Lung (tissue), 11 donors: ENCODE measurements at regions not wholly inside any gene's neighbourhood (a gene's known extent, or its start where the extent isn't known, plus 50 kb on each side); places are given as distances from the start of the nearest gene placed in this dataset.
A peak's percentile ranks its signal among the peaks of the same experiment; 100 is the strongest.

Experiments
- ATAC-seq: fragments of 200-7000 bp; cut with Tn5 transposase; one replicate; pipeline ENCODE4 v1.9.1; 2020; ENCODE audit warnings: moderate number of reproducible peaks; ENCODE audit not compliant: insufficient read depth, low FRiP score
- DNase-seq, 3 donors: peaks; one replicate each; pipeline ENCODE4 v3.0.0-alpha.2; 2013 to 2017
- H3K27ac ChIP-seq, 2 donors: one replicate each; pipeline ENCODE4 v1.5.1; 2013; ENCODE audit warnings: mild to moderate bottlenecking in 2 of 2, moderate library complexity in 2 of 2, control low read depth in 1 of 2, inconsistent platforms in 1 of 2, low read depth in 1 of 2, low read length in 1 of 2
- H3K27me3 ChIP-seq, 3 donors: one replicate each; pipeline ENCODE4 v1.5.1; 2013; ENCODE audit warnings: low read length in 2 of 3; ENCODE audit not compliant: control insufficient read depth in 3 of 3, insufficient read depth in 3 of 3
- H3K36me3 ChIP-seq, 4 donors: one replicate each; pipeline ENCODE4 v1.5.1; 2013; ENCODE audit warnings: low read length in 4 of 4, mild to moderate bottlenecking in 1 of 4, moderate library complexity in 1 of 4; ENCODE audit not compliant: control insufficient read depth in 4 of 4, insufficient read depth in 4 of 4
- H3K4me1 ChIP-seq, 5 donors: one replicate each; pipeline ENCODE4 v1.5.1; 2013; ENCODE audit warnings: low read length in 5 of 5, mild to moderate bottlenecking in 2 of 5, moderate library complexity in 1 of 5; ENCODE audit not compliant: control insufficient read depth in 5 of 5, insufficient read depth in 5 of 5
- H3K4me3 ChIP-seq: one replicate; pipeline ENCODE4 v1.5.1; 2013; ENCODE audit warnings: mild to moderate bottlenecking, control low read depth, moderate library complexity
- H3K9ac ChIP-seq, 2 donors: one replicate each; pipeline ENCODE4 v1.5.1; 2013; ENCODE audit warnings: low read length in 2 of 2, control low read depth in 1 of 2; ENCODE audit not compliant: insufficient read depth in 1 of 2
- H3K9me3 ChIP-seq, 4 donors: one replicate each; pipeline ENCODE4 v1.5.1; 2013; ENCODE audit warnings: low read length in 3 of 4, mild to moderate bottlenecking in 1 of 4, moderate library complexity in 1 of 4; ENCODE audit not compliant: control insufficient read depth in 4 of 4, insufficient read depth in 3 of 4
- CTCF ChIP-seq: IDR thresholded peaks from 2 replicates; pipeline ENCODE4 v1.5.1; 2012; ENCODE audit warnings: mild to moderate bottlenecking; ENCODE audit errors: control extremely low read depth, extremely low read depth
- WGBS, 2 donors: extraction: QIAGEN DNeasy Blood & Tissue Kit; methylation state at CpG; one replicate each; pipeline ENCODE4 v1.1.7; 2013; 5-methylcytosine and 5-hydroxymethylcytosine counted together
- donor health status: control.
- donor health status: control.
- donor health status: Bipolar disorder and iron deficiency.
- donor health status: healthy.
- donor health status: DM: yes; HTN: yes; CAD: no.

- H3K27me3 ChIP-seq = no peaks in the 10 kb centered on the region
- no peaks in the 10 kb centered on the region for H3K36me3 ChIP-seq
- no peak for DNase-seq
- WGBS, 2 donors = 94 to 95% methylated on average over 3 of the region's 3 CpGs
- ATAC-seq = no peak
- H3K9ac ChIP-seq = no peak overlapping the region
- no peak overlapping the region for H3K27ac ChIP-seq
- no peak overlapping the region for H3K4me3 ChIP-seq
- H3K4me1 ChIP-seq = peaks cover 0 to 5% (median 0%) of the 10 kb centered on the region in 5 donors
- no peak for TF ChIP-seq CTCF
- peaks cover 0 to 2% (median 0%) of the 10 kb centered on the region in 4 donors for H3K9me3 ChIP-seq
Observed at GRCh38 chr11:32164836-32165235, 74.0 kb downstream of the RCN1 start.

GRCh38 chr11:32168924-32169323 lies 78.0 kb downstream of the RCN1 start:
- ATAC-seq (no peak), DNase-seq (no peak)
- Histone ChIP-seq H3K27ac (no peak overlapping the region), H3K4me1 (peaks cover 0 to 26% (median 0%) of the 10 kb centered on the region in 5 donors), H3K27me3 (no peaks in the 10 kb centered on the region), H3K9me3 (peaks cover 0 to 3% (median under 1%) of the 10 kb centered on the region in 4 donors), H3K9ac (no peak overlapping the region), H3K4me3 (no peak overlapping the region), H3K36me3 (no peaks in the 10 kb centered on the region)
- no peak for TF ChIP-seq CTCF
- 77 to 81% methylated on average over 2 of the region's 2 CpGs for WGBS, 2 donors

- DNase-seq = peak in 2 of 3 donors; percentile 28 to 36
- no peaks in the 10 kb centered on the region for H3K36me3 ChIP-seq
- peaks cover 0 to 3% (median 0%) of the 10 kb centered on the region in 4 donors for H3K9me3 ChIP-seq
- peak overlapping the region in 1 of 2 donors; percentile 30 for H3K9ac ChIP-seq
- H3K27ac ChIP-seq = no peak overlapping the region
- ATAC-seq = no peak
- no peaks in the 10 kb centered on the region for H3K27me3 ChIP-seq
- H3K4me3 ChIP-seq = no peak overlapping the region
- WGBS, 2 donors = 75 to 78% methylated on average over 6 of the region's 6 CpGs
- peaks cover 0 to 26% (median 0%) of the 10 kb centered on the region in 5 donors for H3K4me1 ChIP-seq
- no peak for TF ChIP-seq CTCF
Observed at GRCh38 chr11:32171445-32171844, 80.6 kb downstream of the RCN1 start.
